ENCODE measurements at regions not wholly inside any gene's neighbourhood (a gene's known extent, or its start where the extent isn't known, plus 50 kb on each side); places are given as distances from the start of the nearest gene placed in this dataset.

GRCh38 chr6:71107911-71108420 lies 151.1 kb upstream of the B3GAT2 start:
- in situ Hi-C loops (cut with MboI; ENCODE audit: low sequenced_read_pairs), result no loop called here
- DNase-seq (ENCODE audit: low spot score in 2 of 2), result no peak
- H3K4me3 ChIP-seq, result no peak overlapping the region

GRCh38 chr6:71114544-71114943 lies 157.7 kb upstream of the B3GAT2 start:
- no peaks in the 10 kb centered on the region for H3K9me3 ChIP-seq

More at GRCh38 chr6:71107911-71108420, 151.1 kb upstream of the B3GAT2 start:
- H3K9me3 ChIP-seq, result no peaks in the 10 kb centered on the region
- no peaks in the 10 kb centered on the region for H3K4me1 ChIP-seq
- no peaks in the 10 kb centered on the region; the same call in 1 of the 2 replicates for H3K27me3 ChIP-seq (ENCODE audit: low read depth)
- H3K36me3 ChIP-seq (replicated peaks), result no peaks in the 10 kb centered on the region

GRCh38 chr6:71114986-71115385 lies 158.1 kb upstream of the B3GAT2 start:
- Histone ChIP-seq H3K27me3 (ENCODE audit: low read depth) (no peaks in the 10 kb centered on the region; the same call in 1 of the 2 replicates), H3K4me1 (no peaks in the 10 kb centered on the region), H3K4me3 (no peak overlapping the region), H3K36me3 (replicated peaks) (no peaks in the 10 kb centered on the region), H3K9me3 (no peaks in the 10 kb centered on the region)
- in situ Hi-C loops (cut with MboI; ENCODE audit: low sequenced_read_pairs), result no loop called here
- DNase-seq (ENCODE audit: low spot score in 2 of 2), result no peak

More at GRCh38 chr6:71114544-71114943, 157.7 kb upstream of the B3GAT2 start:
- no peak for DNase-seq (ENCODE audit: low spot score in 2 of 2)
- Histone ChIP-seq H3K4me1 (no peaks in the 10 kb centered on the region), H3K36me3 (replicated peaks) (no peaks in the 10 kb centered on the region), H3K27me3 (ENCODE audit: low read depth) (no peaks in the 10 kb centered on the region; the same call in 1 of the 2 replicates), H3K4me3 (no peak overlapping the region)
- in situ Hi-C loops (cut with MboI; ENCODE audit: low sequenced_read_pairs), result no loop called here

- no peaks in the 10 kb centered on the region for H3K4me1 ChIP-seq
- no peak for DNase-seq (ENCODE audit: low spot score in 2 of 2)
- H3K27me3 ChIP-seq (ENCODE audit: low read depth), result no peaks in the 10 kb centered on the region
- H3K4me3 ChIP-seq, result no peak overlapping the region
- H3K9me3 ChIP-seq, result no peaks in the 10 kb centered on the region
- in situ Hi-C loops (cut with MboI; ENCODE audit: low sequenced_read_pairs), result no loop called here
- no peaks in the 10 kb centered on the region for H3K36me3 ChIP-seq (replicated peaks)
Measured at GRCh38 chr6:71119560-71119959, 162.7 kb upstream of the B3GAT2 start.

- Histone ChIP-seq H3K27me3 (ENCODE audit: low read depth) (no peaks in the 10 kb centered on the region), H3K4me1 (no peaks in the 10 kb centered on the region), H3K36me3 (replicated peaks) (no peaks in the 10 kb centered on the region), H3K4me3 (no peak overlapping the region), H3K9me3 (no peaks in the 10 kb centered on the region)
- in situ Hi-C loops (cut with MboI; ENCODE audit: low sequenced_read_pairs), result no loop called here
- no peak for DNase-seq (ENCODE audit: low spot score in 2 of 2)
Measured at GRCh38 chr6:71123051-71123450, 165.6 kb upstream of the OGFRL1 start.

GRCh38 chr6:71124340-71124739 lies 164.3 kb upstream of the OGFRL1 start:
- Histone ChIP-seq H3K4me3 (no peak overlapping the region), H3K4me1 (no peaks in the 10 kb centered on the region), H3K36me3 (replicated peaks) (no peaks in the 10 kb centered on the region), H3K27me3 (ENCODE audit: low read depth) (no peaks in the 10 kb centered on the region), H3K9me3 (no peaks in the 10 kb centered on the region)
- DNase-seq (ENCODE audit: low spot score in 2 of 2), result no peak
- in situ Hi-C loops (cut with MboI; ENCODE audit: low sequenced_read_pairs), result no loop called here

GRCh38 chr6:71125216-71125615 lies 163.4 kb upstream of the OGFRL1 start:
- H3K36me3 ChIP-seq (replicated peaks), result no peaks in the 10 kb centered on the region
- no peaks in the 10 kb centered on the region for H3K4me1 ChIP-seq
- H3K4me3 ChIP-seq, result no peak overlapping the region
- no peaks in the 10 kb centered on the region for H3K9me3 ChIP-seq
- in situ Hi-C loops (cut with MboI; ENCODE audit: low sequenced_read_pairs), result no loop called here
- no peak for DNase-seq (ENCODE audit: low spot score in 2 of 2)
- H3K27me3 ChIP-seq (ENCODE audit: low read depth), result no peaks in the 10 kb centered on the region

- in situ Hi-C loops (cut with MboI; ENCODE audit: low sequenced_read_pairs), result no loop called here
- DNase-seq (ENCODE audit: low spot score in 2 of 2), result no peak
- H3K9me3 ChIP-seq, result no peaks in the 10 kb centered on the region
- no peaks in the 10 kb centered on the region for H3K27me3 ChIP-seq (ENCODE audit: low read depth)
- no peak overlapping the region for H3K4me3 ChIP-seq
- H3K4me1 ChIP-seq, result no peaks in the 10 kb centered on the region
- H3K36me3 ChIP-seq (replicated peaks), result no peaks in the 10 kb centered on the region
Measured at GRCh38 chr6:71126506-71126905, 162.1 kb upstream of the OGFRL1 start.

- H3K4me3 ChIP-seq, result no peak overlapping the region
- in situ Hi-C loops (cut with MboI; ENCODE audit: low sequenced_read_pairs), result no loop called here
- no peaks in the 10 kb centered on the region for H3K9me3 ChIP-seq
- no peak for DNase-seq (ENCODE audit: low spot score in 2 of 2)
- no peaks in the 10 kb centered on the region for H3K27me3 ChIP-seq (ENCODE audit: low read depth)
- H3K4me1 ChIP-seq, result no peaks in the 10 kb centered on the region
- no peaks in the 10 kb centered on the region for H3K36me3 ChIP-seq (replicated peaks)
Measured at GRCh38 chr6:71127374-71127773, 161.2 kb upstream of the OGFRL1 start.

GRCh38 chr6:71130277-71130676 lies 158.3 kb upstream of the OGFRL1 start:
- Histone ChIP-seq H3K9me3 (no peaks in the 10 kb centered on the region), H3K27me3 (ENCODE audit: low read depth) (no peaks in the 10 kb centered on the region)

GRCh38 chr6:71134929-71135642 lies 153.5 kb upstream of the OGFRL1 start:
- H3K36me3 ChIP-seq (replicated peaks), result no peaks in the 10 kb centered on the region
- in situ Hi-C loops (cut with MboI; ENCODE audit: low sequenced_read_pairs), result no loop called here
- H3K27me3 ChIP-seq (ENCODE audit: low read depth), result no peaks in the 10 kb centered on the region
- H3K4me3 ChIP-seq, result no peak overlapping the region
- no peaks in the 10 kb centered on the region for H3K4me1 ChIP-seq
- H3K9me3 ChIP-seq, result no peaks in the 10 kb centered on the region
- no peak for DNase-seq (ENCODE audit: low spot score in 2 of 2)

More at GRCh38 chr6:71130277-71130676, 158.3 kb upstream of the OGFRL1 start:
- Histone ChIP-seq H3K4me1 (no peaks in the 10 kb centered on the region), H3K36me3 (replicated peaks) (no peaks in the 10 kb centered on the region), H3K4me3 (no peak overlapping the region)
- DNase-seq (ENCODE audit: low spot score in 2 of 2), result no peak
- in situ Hi-C loops (cut with MboI; ENCODE audit: low sequenced_read_pairs), result no loop called here

GRCh38 chr6:71137973-71138372 lies 150.6 kb upstream of the OGFRL1 start:
- H3K4me1 ChIP-seq, result no peaks in the 10 kb centered on the region
- H3K4me3 ChIP-seq, result no peak overlapping the region
- no peaks in the 10 kb centered on the region for H3K9me3 ChIP-seq
- no peak for DNase-seq (ENCODE audit: low spot score in 2 of 2)
- no peaks in the 10 kb centered on the region for H3K36me3 ChIP-seq (replicated peaks)
- in situ Hi-C loops (cut with MboI; ENCODE audit: low sequenced_read_pairs), result no loop called here
- H3K27me3 ChIP-seq (ENCODE audit: low read depth), result no peaks in the 10 kb centered on the region

GRCh38 chr6:71138376-71138775 lies 150.2 kb upstream of the OGFRL1 start:
- in situ Hi-C loops (cut with MboI; ENCODE audit: low sequenced_read_pairs), result no loop called here
- H3K4me3 ChIP-seq, result no peak overlapping the region

GRCh38 chr6:71139249-71139648 lies 149.4 kb upstream of the OGFRL1 start:
- Histone ChIP-seq H3K4me3 (no peak overlapping the region), H3K9me3 (no peaks in the 10 kb centered on the region), H3K36me3 (replicated peaks) (no peaks in the 10 kb centered on the region), H3K27me3 (ENCODE audit: low read depth) (no peaks in the 10 kb centered on the region), H3K4me1 (no peaks in the 10 kb centered on the region)
- in situ Hi-C loops (cut with MboI; ENCODE audit: low sequenced_read_pairs), result no loop called here
- DNase-seq (ENCODE audit: low spot score in 2 of 2), result no peak

More at GRCh38 chr6:71138376-71138775, 150.2 kb upstream of the OGFRL1 start:
- Histone ChIP-seq H3K4me1 (no peaks in the 10 kb centered on the region), H3K36me3 (replicated peaks) (no peaks in the 10 kb centered on the region), H3K9me3 (no peaks in the 10 kb centered on the region), H3K27me3 (ENCODE audit: low read depth) (no peaks in the 10 kb centered on the region)
- DNase-seq (ENCODE audit: low spot score in 2 of 2), result no peak
